GM12878 (cell line): ENCODE measurements at regions not wholly inside any gene's neighbourhood (a gene's known extent, or its start where the extent isn't known, plus 50 kb on each side); places are given as distances from the start of the nearest gene placed in this dataset.

Experiments used
- ATAC-seq: fragments of 200-7000 bp; cut with Tn5 transposase; 3 replicates; pipeline ENCODE4 v1.9.1; 2020; ENCODE audit warnings: mild to moderate bottlenecking, moderate library complexity
- BruUV-seq: library from RNA; stranded (reverse); fragments of 400-500 nt; replicated peaks from 2 replicates; lab custom pipeline; 2021; lab: Mats Ljungman, UMichigan
- CTCF ChIA-PET: fragments of 300-600 bp; sonication (Branson Sonifier 250); formaldehyde crosslinking; extraction: SDS; loops from one replicate; lab custom pipeline; 2021; ENCODE audit warnings: inconsistent platforms; lab: Yijun Ruan, JAX
- POLR2A ChIA-PET: fragments of 350-600 bp; formaldehyde crosslinking; extraction: SDS; loops from one replicate; lab custom pipeline; 2021; ENCODE audit warnings: inconsistent platforms; lab: Charles Lee
- RAD21 ChIA-PET: fragments of 300-600 bp; sonication (Branson Sonifier 250); formaldehyde crosslinking; loops from one replicate; lab custom pipeline; 2023; ENCODE audit warnings: antibody characterized with exemption; ENCODE audit not compliant: unreplicated experiment; lab: Charles Lee
- SMC1A ChIA-PET: fragments of 300-600 bp; sonication (Branson Sonifier 250); formaldehyde crosslinking; loops from one replicate; lab custom pipeline; 2023; ENCODE audit not compliant: unreplicated experiment, uncharacterized antibody; lab: Charles Lee
- DNase-seq: peaks from one replicate; pipeline ENCODE4 v3.0.0-alpha.2; 2011; ENCODE audit warnings: low read depth, low spot score
- FAIRE-seq: peaks from 3 replicates; lab custom pipeline; 2011; peaks lifted over from hg19 to GRCh38; lab: Jason Lieb, UNC
- H2AFZ ChIP-seq: 2 replicates; pipeline ENCODE4 v1.6.0; 2011; ENCODE audit warnings: low read depth, low read length, control low read depth; ENCODE audit not compliant: control insufficient read depth
- H3K27ac ChIP-seq: 2 replicates; pipeline ENCODE4 v1.5.1; 2011; ENCODE audit warnings: control low read depth; ENCODE audit not compliant: control insufficient read depth, insufficient read depth
- H3K27me3 ChIP-seq, 2 experiments: replicated peaks in 1 of 2; 2 replicates each; pipeline versions ENCODE4 v1.6.0 to v1.6.1; 2011; ENCODE audit warnings: low read length in 1 of 2; ENCODE audit not compliant: control insufficient read depth in 2 of 2, insufficient read depth in 2 of 2
- H3K36me3 ChIP-seq, 2 experiments: 2 replicates each; pipeline ENCODE4 v1.5.1; 2011; ENCODE audit warnings: low read length in 1 of 2; ENCODE audit not compliant: control insufficient read depth in 2 of 2, insufficient read depth in 2 of 2
- H3K4me1 ChIP-seq: 2 replicates; pipeline ENCODE4 v1.6.1; 2011; ENCODE audit warnings: mild to moderate bottlenecking, low read length, moderate library complexity, mixed read lengths; ENCODE audit not compliant: control insufficient read depth, insufficient read depth
- H3K4me2 ChIP-seq: 2 replicates; pipeline ENCODE4 v1.6.0; 2011; ENCODE audit warnings: control low read depth; ENCODE audit not compliant: control insufficient read depth, insufficient read depth
- H3K4me3 ChIP-seq: fragments of 200-600 bp; sonication (generic); 2 replicates; pipeline ENCODE4 v1.5.1; 2016
- H3K79me2 ChIP-seq: 2 replicates; pipeline ENCODE4 v1.6.0; 2011; ENCODE audit warnings: low read length; ENCODE audit not compliant: control insufficient read depth, insufficient read depth
- H3K9ac ChIP-seq: 2 replicates; pipeline ENCODE4 v1.8.0; 2011; ENCODE audit warnings: low read length, control low read depth, mixed read lengths; ENCODE audit not compliant: control insufficient read depth, insufficient read depth
- H3K9me3 ChIP-seq: replicated peaks from 3 replicates; pipeline ENCODE4 v1.5.1; 2011; ENCODE audit warnings: mild to moderate bottlenecking, low read length; ENCODE audit not compliant: control insufficient read depth, insufficient read depth
- H4K20me1 ChIP-seq: 2 replicates; pipeline ENCODE4 v1.6.0; 2011; ENCODE audit not compliant: control insufficient read depth, insufficient read depth
- BCL3 ChIP-seq: IDR thresholded peaks from 2 replicates; pipeline ENCODE4 v1.6.1; 2011; ENCODE audit warnings: borderline replicate concordance, low read depth, mild to moderate bottlenecking, moderate library complexity, low read length; ENCODE audit not compliant: insufficient read depth, poor library complexity, severe bottlenecking
- CHD2 ChIP-seq: IDR thresholded peaks from 2 replicates; pipeline ENCODE4 v1.6.1; 2011; ENCODE audit warnings: low read depth, low read length, improper control_type of control experiment, borderline replicate concordance
- GATAD2B ChIP-seq: fragments of 450-650 bp; conservative IDR thresholded peaks from 2 replicates; pipeline ENCODE4 v1.6.1; 2017; ENCODE audit warnings: low read depth, mild to moderate bottlenecking, moderate library complexity
- IKZF2 ChIP-seq, 2 experiments: fragments of 450-650 bp; IDR thresholded peaks; 2 replicates each; pipeline ENCODE4 v1.6.1; 2017; ENCODE audit warnings: mild to moderate bottlenecking in 2 of 2, moderate library complexity in 2 of 2
- KLF5 ChIP-seq: fragments of 450-650 bp; IDR thresholded peaks from 2 replicates; pipeline ENCODE4 v1.6.1; 2014; ENCODE audit warnings: mild to moderate bottlenecking; ENCODE audit not compliant: partially characterized antibody
- MTA3 ChIP-seq: IDR thresholded peaks from 2 replicates; pipeline ENCODE4 v1.6.1; 2012; ENCODE audit warnings: low read length, inconsistent platforms, borderline replicate concordance
- MXI1 ChIP-seq: fragments of 150-350 bp; IDR thresholded peaks from 2 replicates; pipeline ENCODE4 v1.6.1; 2011; ENCODE audit warnings: low read depth, mild to moderate bottlenecking, inconsistent platforms, low read length, improper control_type of control experiment
- MYB ChIP-seq: fragments of 150-350 bp; IDR thresholded peaks from 2 replicates; pipeline ENCODE4 v1.6.1; 2014; ENCODE audit warnings: mild to moderate bottlenecking, low read depth, low read length, borderline replicate concordance
- NFIC ChIP-seq: IDR thresholded peaks from 2 replicates; pipeline ENCODE4 v1.6.1; 2012; ENCODE audit warnings: low read depth, mild to moderate bottlenecking, inconsistent platforms, low read length, moderate library complexity
- NR2F1 ChIP-seq: fragments of 450-650 bp; conservative IDR thresholded peaks from 2 replicates; pipeline ENCODE4 v1.6.1; 2017; ENCODE audit warnings: mild to moderate bottlenecking
- NRF1 ChIP-seq: conservative IDR thresholded peaks from 2 replicates; pipeline ENCODE4 v1.6.1; 2011; ENCODE audit warnings: mild to moderate bottlenecking, low read depth, low read length, improper control_type of control experiment
- POLR2AphosphoS2 ChIP-seq: IDR thresholded peaks from 2 replicates; pipeline ENCODE4 v1.6.1; 2011; ENCODE audit warnings: low read depth, mild to moderate bottlenecking, low read length, improper control_type of control experiment, moderate library complexity
- RAD21 ChIP-seq: IDR thresholded peaks from 2 replicates; pipeline ENCODE4 v1.6.1; 2011; ENCODE audit warnings: mild to moderate bottlenecking, low read depth, low read length, moderate library complexity; ENCODE audit not compliant: insufficient read depth
- SMC3 ChIP-seq: IDR thresholded peaks from 2 replicates; pipeline ENCODE4 v1.6.1; 2011; ENCODE audit warnings: low read length, improper control_type of control experiment, borderline replicate concordance
- SREBF1 ChIP-seq: IDR thresholded peaks from 2 replicates; pipeline ENCODE4 v1.6.1; 2012; ENCODE audit warnings: mild to moderate bottlenecking, low read length
- SUZ12 ChIP-seq: fragments of 200-600 bp; sonication (generic); IDR thresholded peaks from one replicate; pipeline ENCODE4 v1.6.1; 2018; ENCODE audit warnings: antibody characterized with exemption, mild to moderate bottlenecking; ENCODE audit not compliant: unreplicated experiment
- TBL1XR1 ChIP-seq: IDR thresholded peaks from 2 replicates; pipeline ENCODE4 v1.6.1; 2012; ENCODE audit warnings: low read depth, low read length, improper control_type of control experiment
- YY1 ChIP-seq: IDR thresholded peaks from 2 replicates; pipeline ENCODE4 v1.6.1; 2011; ENCODE audit warnings: low read depth, mild to moderate bottlenecking, low read length
- WGBS: methylation state at CpG from one replicate; pipeline ENCODE4 v1.1.6; 2016; ENCODE audit warnings: low lambda C conversion rate; ENCODE audit not compliant: insufficient replicate concordance, insufficient coverage; ENCODE audit errors: missing lambda C conversion rate; 5-methylcytosine and 5-hydroxymethylcytosine counted together
- in situ Hi-C: fragments of 300-500 bp; cut with MboI; formaldehyde crosslinking; loops from 9 replicates; pipeline ENCODE4 v1.14.3; 2018; ENCODE audit warnings: mixed read lengths
- intact Hi-C: fragments of 100-400 bp; cut with micrococcal nuclease; formaldehyde crosslinking; loops from one replicate; pipeline ENCODE4 v1.14.2; 2022; ENCODE audit not compliant: unreplicated experiment

DNA sequence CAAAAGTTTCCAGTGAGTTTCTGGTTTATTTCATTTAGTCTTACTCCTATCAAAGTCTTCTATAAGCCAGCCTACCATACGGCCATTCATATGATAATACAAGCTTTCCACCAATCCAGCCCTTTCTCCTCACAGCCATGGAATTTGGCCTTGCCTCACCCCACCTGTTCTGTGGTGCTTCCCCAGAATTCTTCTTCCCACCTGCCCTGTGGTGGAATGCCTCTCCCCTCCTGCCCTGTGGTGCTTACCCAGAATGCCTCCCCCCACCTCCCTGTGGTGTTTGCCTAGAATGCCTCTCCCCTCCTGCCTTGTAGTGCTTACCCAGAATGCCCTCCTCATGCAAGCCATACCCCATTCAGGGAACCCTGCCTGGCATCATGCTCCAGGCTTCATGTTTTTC lies 90.3 kb upstream of the APC start:
- Histone ChIP-seq H3K27ac (no peak overlapping the region), H3K27me3 (no peaks in the 10 kb centered on the region), H3K79me2 (no peaks in the 10 kb centered on the region), H3K9ac (no peak overlapping the region), H3K9me3 (no peaks in the 10 kb centered on the region), H3K36me3 (no peaks in the 10 kb centered on the region), H4K20me1 (no peaks in the 10 kb centered on the region), H3K4me3 (no peak overlapping the region), H2AFZ (no peak overlapping the region), H3K4me2 (no peak overlapping the region), H3K4me1 (no peaks in the 10 kb centered on the region)
- TF ChIP-seq IKZF2 (IDR thresholded peaks at IDR 0.05) = no peak
- TF ChIP-seq MXI1 = no peak
- TF ChIP-seq SUZ12 = no peak
- no peak for TF ChIP-seq POLR2AphosphoS2
- no peak for TF ChIP-seq SREBF1
- no peak for TF ChIP-seq NRF1
- TF ChIP-seq KLF5 = no peak
- no peak for TF ChIP-seq BCL3
- no peak for TF ChIP-seq NFIC
- no peak for TF ChIP-seq GATAD2B
- TF ChIP-seq RAD21 = no peak
- no peak for TF ChIP-seq MTA3
- no peak for TF ChIP-seq TBL1XR1
- no peak for TF ChIP-seq MYB
- TF ChIP-seq NR2F1 = no peak
- TF ChIP-seq YY1 = no peak
- no peak for TF ChIP-seq SMC3
- no peak for TF ChIP-seq CHD2
- 15% methylated on average over 1 of the region's 1 CpG for WGBS
- in situ Hi-C loops (no loop called here), intact Hi-C loops (no loop called here)
- ChIA-PET CTCF (interaction anchor here (1.9 kb wide), 1 partner anchor 95 kb away, joined by 5 read pairs; no protein-coding TSS in a partner anchor), SMC1A (no interaction called here), POLR2A (no interaction called here), RAD21 (no interaction called here)
- DNase-seq (no peak), FAIRE-seq (no peak), ATAC-seq (no peak)
- no TSS peak for BruUV-seq
